Astrocyte (in vitro differentiated cells and primary cell): ENCODE measurements at regions not wholly inside any gene's neighbourhood (a gene's known extent, or its start where the extent isn't known, plus 50 kb on each side); places are given as distances from the start of the nearest gene placed in this dataset.

Experiments used
- DNase-seq: peaks from one replicate; pipeline ENCODE4 v3.0.0-alpha.2; 2010; ENCODE audit warnings: low read depth
- FAIRE-seq: peaks from 2 replicates; lab custom pipeline; 2011; peaks lifted over from hg19 to GRCh38; lab: Jason Lieb, UNC
- H2AFZ ChIP-seq: 2 replicates; pipeline ENCODE4 v1.6.0; 2012; ENCODE audit warnings: low read depth, low read length, inconsistent platforms
- H3K27ac ChIP-seq: 2 replicates; pipeline ENCODE4 v1.5.1; 2011; ENCODE audit warnings: low read depth, low read length, inconsistent platforms
- H3K27me3 ChIP-seq: 2 replicates; pipeline ENCODE4 v1.6.0; 2011; ENCODE audit warnings: low read length, inconsistent platforms; ENCODE audit not compliant: insufficient read depth
- H3K36me3 ChIP-seq: 2 replicates; pipeline ENCODE4 v1.5.1; 2011; ENCODE audit warnings: low read length, inconsistent platforms; ENCODE audit not compliant: insufficient read depth
- H3K4me1 ChIP-seq: 2 replicates; pipeline ENCODE4 v1.5.1; 2011; ENCODE audit warnings: low read length, inconsistent platforms; ENCODE audit not compliant: insufficient read depth
- H3K4me2 ChIP-seq: 2 replicates; pipeline ENCODE4 v1.6.0; 2012; ENCODE audit warnings: low read length, inconsistent platforms
- H3K4me3 ChIP-seq: 2 replicates; pipeline ENCODE4 v1.5.1; 2011; ENCODE audit warnings: low read depth, mild to moderate bottlenecking, low read length, inconsistent platforms; ENCODE audit not compliant: insufficient read depth
- H3K79me2 ChIP-seq: 2 replicates; pipeline ENCODE4 v1.6.0; 2012; ENCODE audit warnings: mild to moderate bottlenecking, low read length, inconsistent platforms; ENCODE audit not compliant: insufficient read depth
- H3K9ac ChIP-seq: 2 replicates; pipeline ENCODE4 v1.6.0; 2012; ENCODE audit warnings: mild to moderate bottlenecking, low read length, inconsistent platforms
- H3K9me3 ChIP-seq: 2 replicates; pipeline ENCODE4 v1.5.1; 2012; ENCODE audit warnings: low read depth, mild to moderate bottlenecking, low read length, inconsistent platforms; ENCODE audit not compliant: insufficient read depth
- H4K20me1 ChIP-seq: 2 replicates; pipeline ENCODE4 v1.6.0; 2012; ENCODE audit warnings: low read length, inconsistent platforms; ENCODE audit not compliant: insufficient read depth
- H3K27ac Mint-ChIP-seq: one replicate; pipeline ENCODE4 v1.8.0; 2021; ENCODE audit warnings: mild to moderate bottlenecking, mixed read lengths; ENCODE audit not compliant: unreplicated experiment
- H3K27me3 Mint-ChIP-seq: one replicate; pipeline ENCODE4 v1.8.0; 2021; ENCODE audit warnings: low read depth, mixed read lengths; ENCODE audit not compliant: unreplicated experiment
- H3K36me3 Mint-ChIP-seq: one replicate; pipeline ENCODE4 v1.8.0; 2021; ENCODE audit warnings: low read depth, mixed read lengths; ENCODE audit not compliant: unreplicated experiment
- H3K4me1 Mint-ChIP-seq: one replicate; pipeline ENCODE4 v1.8.0; 2021; ENCODE audit warnings: low read depth, mixed read lengths; ENCODE audit not compliant: unreplicated experiment
- H3K4me3 Mint-ChIP-seq: one replicate; pipeline ENCODE4 v1.8.0; 2021; ENCODE audit warnings: mild to moderate bottlenecking, moderate library complexity, mixed read lengths; ENCODE audit not compliant: unreplicated experiment
- H3K9me3 Mint-ChIP-seq: one replicate; pipeline ENCODE4 v1.8.0; 2021; ENCODE audit warnings: mild to moderate bottlenecking, mixed read lengths; ENCODE audit not compliant: unreplicated experiment
- CTCF ChIP-seq: IDR thresholded peaks from 2 replicates; pipeline ENCODE4 v1.5.1; 2011; ENCODE audit warnings: low read depth, mild to moderate bottlenecking, inconsistent platforms, low read length, moderate library complexity; ENCODE audit not compliant: insufficient read depth
- EZH2 ChIP-seq: IDR thresholded peaks from 2 replicates; pipeline ENCODE4 v1.6.1; 2012; ENCODE audit warnings: mild to moderate bottlenecking, low read length, inconsistent platforms; ENCODE audit not compliant: insufficient read depth

GRCh38 chr13:39249982-39250381, 211.7 kb downstream of the NHLRC3 start:
- Histone ChIP-seq H4K20me1 (no peaks in the 10 kb centered on the region), H3K4me2 (no peak overlapping the region), H3K9ac (no peak overlapping the region), H3K36me3 (no peaks in the 10 kb centered on the region), H2AFZ (no peak overlapping the region), H3K4me1 (no peaks in the 10 kb centered on the region), H3K9me3 (no peaks in the 10 kb centered on the region), H3K79me2 (no peaks in the 10 kb centered on the region), H3K27me3 (no peaks in the 10 kb centered on the region), H3K27ac (no peak overlapping the region), H3K4me3 (no peak overlapping the region)
- Mint-ChIP-seq H3K9me3 (no peaks in the 10 kb centered on the region), H3K27ac (no peak overlapping the region), H3K4me1 (peaks cover 5% of the 10 kb centered on the region), H3K36me3 (no peaks in the 10 kb centered on the region), H3K4me3 (no peak overlapping the region), H3K27me3 (no peaks in the 10 kb centered on the region)
- DNase-seq, result no peak
- FAIRE-seq, result no peak
- TF ChIP-seq CTCF (no peak), EZH2 (no peak)

GRCh38 chr13:39250440-39250839, 212.2 kb downstream of the NHLRC3 start:
- Histone ChIP-seq H3K79me2 (no peaks in the 10 kb centered on the region), H3K27ac (no peak overlapping the region), H2AFZ (no peak overlapping the region), H3K9ac (no peak overlapping the region), H3K36me3 (no peaks in the 10 kb centered on the region), H3K27me3 (no peaks in the 10 kb centered on the region), H3K9me3 (no peaks in the 10 kb centered on the region), H4K20me1 (no peaks in the 10 kb centered on the region), H3K4me2 (no peak overlapping the region), H3K4me3 (no peak overlapping the region), H3K4me1 (no peaks in the 10 kb centered on the region)
- no peak overlapping the region for H3K4me3 Mint-ChIP-seq
- H3K9me3 Mint-ChIP-seq, result no peaks in the 10 kb centered on the region
- no peaks in the 10 kb centered on the region for H3K27me3 Mint-ChIP-seq
- DNase-seq (no peak), FAIRE-seq (no peak)
- no peak overlapping the region for H3K27ac Mint-ChIP-seq
- no peaks in the 10 kb centered on the region for H3K36me3 Mint-ChIP-seq
- peaks cover 5% of the 10 kb centered on the region for H3K4me1 Mint-ChIP-seq
- no peak for TF ChIP-seq EZH2
- no peak for TF ChIP-seq CTCF

GRCh38 chr13:39251340-39251739, 213.1 kb downstream of the NHLRC3 start:
- Histone ChIP-seq H3K27ac (no peak overlapping the region), H3K9ac (no peak overlapping the region), H3K4me1 (no peaks in the 10 kb centered on the region), H3K4me3 (no peak overlapping the region), H3K27me3 (no peaks in the 10 kb centered on the region), H3K9me3 (no peaks in the 10 kb centered on the region), H3K4me2 (no peak overlapping the region), H2AFZ (no peak overlapping the region), H3K36me3 (no peaks in the 10 kb centered on the region), H3K79me2 (no peaks in the 10 kb centered on the region), H4K20me1 (no peaks in the 10 kb centered on the region)
- TF ChIP-seq CTCF (no peak), EZH2 (no peak)
- no peak for DNase-seq
- no peak for FAIRE-seq
- Mint-ChIP-seq H3K4me1 (peaks cover 2% of the 10 kb centered on the region), H3K27me3 (no peaks in the 10 kb centered on the region), H3K36me3 (no peaks in the 10 kb centered on the region), H3K27ac (no peak overlapping the region), H3K4me3 (no peak overlapping the region), H3K9me3 (no peaks in the 10 kb centered on the region)
